ENCODE measurements at regions not wholly inside any gene's neighbourhood (a gene's known extent, or its start where the extent isn't known, plus 50 kb on each side); places are given as distances from the start of the nearest gene placed in this dataset.
"Not testable (repeated sequence)": the region's sequence is repeated elsewhere in the genome, so short reads cannot be mapped to it uniquely, and the experiment has no call there.

DNA sequence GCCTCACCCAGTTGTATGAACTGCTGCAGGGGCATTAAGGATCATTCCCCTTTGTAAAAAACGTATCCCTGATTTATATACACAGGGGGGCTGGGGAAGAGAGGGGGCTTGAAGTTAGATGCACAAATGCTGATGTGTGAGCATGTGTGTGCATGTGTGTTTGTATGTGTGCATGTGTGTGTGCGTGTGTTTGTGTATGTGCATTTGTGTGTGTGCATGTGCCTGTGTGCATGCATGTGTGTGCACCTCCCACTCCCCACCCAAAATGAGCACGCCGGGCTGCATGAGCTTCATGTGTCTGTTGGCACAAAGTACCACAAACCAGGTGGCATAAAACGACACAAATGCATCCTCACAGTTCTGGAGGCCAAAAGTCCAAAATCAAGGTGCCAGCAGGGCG, 1315.2 kb downstream of the TBC1D22A start:
- ChIA-PET CTCF (no interaction called here), POLR2A (no interaction called here)
- DNase-seq, result no peak
- Mint-ChIP-seq H3K9me3 (no peaks in the 10 kb centered on the region), H3K36me3 (ENCODE audit: low read depth) (no peaks in the 10 kb centered on the region), H3K4me1 (peaks cover 10% of the 10 kb centered on the region), H3K27me3 (peaks cover 62% of the 10 kb centered on the region), H3K27ac (no peak overlapping the region), H3K4me3 (no peak overlapping the region)

DNA sequence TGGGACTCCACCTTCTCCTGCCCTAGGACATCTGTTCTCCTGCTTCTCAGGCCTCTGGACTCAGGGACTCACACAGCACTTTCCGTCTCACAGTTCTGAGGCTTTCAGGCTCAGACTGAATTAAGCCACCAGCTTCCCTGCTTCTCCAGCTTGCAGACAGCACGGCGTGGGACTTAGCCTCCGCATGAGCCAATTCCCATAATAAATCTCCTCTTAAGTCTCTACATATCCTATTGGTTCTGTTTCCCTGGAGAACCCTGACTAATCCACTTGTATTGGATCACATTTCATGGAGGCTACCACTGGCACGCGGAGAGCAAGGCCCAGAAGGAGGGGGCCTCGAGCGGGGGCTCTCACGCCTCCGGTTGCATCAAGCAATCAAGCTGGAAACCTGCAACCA, 1313.6 kb downstream of the TBC1D22A start:
- ChIA-PET POLR2A (no interaction called here), CTCF (no interaction called here)
- Mint-ChIP-seq H3K4me1 (peaks cover 10% of the 10 kb centered on the region), H3K4me3 (no peak overlapping the region), H3K9me3 (no peaks in the 10 kb centered on the region), H3K27ac (no peak overlapping the region), H3K36me3 (ENCODE audit: low read depth) (no peaks in the 10 kb centered on the region), H3K27me3 (peaks cover 60% of the 10 kb centered on the region)
- DNase-seq, result no peak

DNA sequence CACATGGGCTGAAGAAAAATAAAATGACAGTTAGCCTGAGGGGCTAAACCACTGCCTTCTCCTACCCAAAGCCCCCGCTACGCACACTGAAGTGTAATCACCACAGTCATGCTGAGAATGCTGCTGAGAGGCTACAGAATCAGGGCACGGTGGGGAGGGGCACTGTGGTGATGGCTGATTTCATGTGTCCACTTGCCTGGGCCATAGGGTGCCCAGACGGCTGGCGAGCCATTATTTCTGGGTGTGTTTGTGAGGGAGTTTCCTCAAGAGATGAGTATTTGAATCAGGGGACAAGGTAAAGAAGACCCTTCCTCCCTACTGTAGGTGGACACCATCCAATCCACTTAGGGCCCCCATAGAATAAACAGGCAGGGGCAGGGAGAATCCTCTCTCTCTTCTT, 1313.2 kb downstream of the TBC1D22A start:
- POLR2A ChIA-PET, result no interaction called here
- Mint-ChIP-seq H3K27ac (no peak overlapping the region), H3K4me3 (no peak overlapping the region), H3K9me3 (no peaks in the 10 kb centered on the region), H3K4me1 (peaks cover 10% of the 10 kb centered on the region), H3K36me3 (ENCODE audit: low read depth) (no peaks in the 10 kb centered on the region), H3K27me3 (peaks cover 59% of the 10 kb centered on the region)
- DNase-seq, result no peak
- CTCF ChIA-PET, result no interaction called here

DNA sequence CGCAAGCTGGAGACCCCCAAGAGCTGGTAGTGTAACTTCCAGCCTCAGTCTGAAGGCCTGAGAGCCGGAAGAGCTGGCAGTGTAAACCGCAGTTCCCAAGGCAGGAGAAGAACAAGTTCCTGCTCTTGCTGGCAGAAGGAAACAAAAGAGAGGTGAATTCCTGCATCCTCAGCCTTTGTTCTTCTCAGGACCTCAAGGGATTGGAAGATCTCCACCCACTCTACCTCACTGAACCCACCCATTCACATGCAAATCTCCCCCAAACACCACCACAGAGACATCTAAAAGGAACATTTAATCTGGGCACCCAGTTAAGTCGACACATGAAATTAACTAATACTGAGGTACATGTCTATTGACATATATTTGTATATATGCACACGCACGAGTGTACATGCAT, 1310.3 kb downstream of the TBC1D22A start:
- H3K4me1 Mint-ChIP-seq, result no peaks in the 10 kb centered on the region
- no peaks in the 10 kb centered on the region for H3K9me3 Mint-ChIP-seq
- no peak overlapping the region for H3K4me3 Mint-ChIP-seq
- CTCF ChIA-PET, result no interaction called here
- peaks cover 37% of the 10 kb centered on the region for H3K27me3 Mint-ChIP-seq
- H3K27ac Mint-ChIP-seq, result no peak overlapping the region
- H3K36me3 Mint-ChIP-seq (ENCODE audit: low read depth), result no peaks in the 10 kb centered on the region
- POLR2A ChIA-PET, result no interaction called here
- DNase-seq, result no peak

DNA sequence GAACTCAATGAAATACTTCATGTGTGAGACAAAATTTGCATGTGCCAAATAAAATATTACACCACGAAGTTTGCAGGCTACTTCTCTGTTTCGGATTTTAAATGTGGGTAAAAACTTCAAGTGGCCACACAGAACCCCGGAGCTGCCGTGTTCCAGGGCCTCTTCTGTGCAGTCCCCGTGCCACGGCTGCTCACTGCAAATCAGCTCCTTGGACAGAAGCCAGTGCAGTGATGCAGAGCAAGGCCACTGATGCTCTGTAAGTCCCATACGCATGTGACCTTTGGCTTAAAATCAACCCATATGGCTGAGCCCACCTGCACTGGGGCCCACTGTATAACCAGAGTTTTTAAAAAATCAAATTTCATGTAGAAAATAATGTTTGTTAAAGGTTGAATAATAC, 1309.4 kb downstream of the TBC1D22A start:
- Mint-ChIP-seq H3K4me3 (no peak overlapping the region), H3K9me3 (no peaks in the 10 kb centered on the region), H3K36me3 (ENCODE audit: low read depth) (no peaks in the 10 kb centered on the region), H3K27me3 (peaks cover 28% of the 10 kb centered on the region), H3K27ac (no peak overlapping the region), H3K4me1 (no peaks in the 10 kb centered on the region)
- no peak for DNase-seq
- ChIA-PET CTCF (no interaction called here), POLR2A (no interaction called here)

DNA sequence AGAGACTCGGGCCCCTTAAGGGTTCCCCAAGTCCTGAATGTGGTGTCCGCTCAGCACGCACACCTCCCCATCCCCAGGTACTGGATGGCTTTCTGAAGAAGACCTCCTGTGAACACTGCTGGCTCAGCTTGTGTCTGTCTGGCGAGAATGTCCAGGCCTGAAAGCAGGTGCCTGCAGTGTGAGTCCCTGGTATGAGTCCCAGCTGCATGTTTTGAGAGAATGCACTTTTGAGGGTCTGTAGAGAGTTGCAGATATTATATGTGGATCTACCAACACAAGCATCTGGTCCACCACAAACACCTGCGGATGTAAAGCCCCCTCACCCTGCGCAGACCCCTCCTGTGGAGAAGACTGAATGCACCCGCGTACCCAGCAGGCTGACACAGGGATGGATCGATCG, 1308.9 kb downstream of the TBC1D22A start:
- ChIA-PET CTCF (no interaction called here), POLR2A (no interaction called here)
- Mint-ChIP-seq H3K27me3 (peaks cover 23% of the 10 kb centered on the region), H3K36me3 (ENCODE audit: low read depth) (no peaks in the 10 kb centered on the region), H3K27ac (no peak overlapping the region), H3K4me3 (no peak overlapping the region), H3K9me3 (no peaks in the 10 kb centered on the region), H3K4me1 (no peaks in the 10 kb centered on the region)
- no peak for DNase-seq

DNA sequence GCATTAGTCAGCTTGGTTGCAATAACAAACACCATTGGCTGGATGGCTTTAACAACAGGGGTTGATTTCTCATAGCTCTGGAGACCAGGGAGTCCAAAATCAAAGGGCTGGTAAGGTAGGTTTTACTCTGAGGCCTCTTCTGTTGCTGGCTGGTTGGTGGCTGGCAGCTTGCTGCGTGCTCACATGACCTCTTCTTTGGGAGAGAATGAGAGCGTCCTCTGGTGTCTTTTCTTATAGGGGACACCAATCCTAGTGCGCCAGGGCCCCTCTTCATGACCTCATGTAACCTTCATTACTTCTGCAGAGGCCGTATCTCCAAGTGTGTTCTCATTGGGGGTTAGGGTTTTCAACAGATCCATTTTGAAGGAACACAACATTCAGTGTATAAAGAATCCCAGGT, 1308.3 kb downstream of the TBC1D22A start:
- no peak for DNase-seq
- POLR2A ChIA-PET, result no interaction called here
- Mint-ChIP-seq H3K4me1 (no peaks in the 10 kb centered on the region), H3K27me3 (peaks cover 19% of the 10 kb centered on the region), H3K36me3 (ENCODE audit: low read depth) (no peaks in the 10 kb centered on the region), H3K4me3 (no peak overlapping the region), H3K9me3 (no peaks in the 10 kb centered on the region), H3K27ac (no peak overlapping the region)
- CTCF ChIA-PET, result no interaction called here

DNA sequence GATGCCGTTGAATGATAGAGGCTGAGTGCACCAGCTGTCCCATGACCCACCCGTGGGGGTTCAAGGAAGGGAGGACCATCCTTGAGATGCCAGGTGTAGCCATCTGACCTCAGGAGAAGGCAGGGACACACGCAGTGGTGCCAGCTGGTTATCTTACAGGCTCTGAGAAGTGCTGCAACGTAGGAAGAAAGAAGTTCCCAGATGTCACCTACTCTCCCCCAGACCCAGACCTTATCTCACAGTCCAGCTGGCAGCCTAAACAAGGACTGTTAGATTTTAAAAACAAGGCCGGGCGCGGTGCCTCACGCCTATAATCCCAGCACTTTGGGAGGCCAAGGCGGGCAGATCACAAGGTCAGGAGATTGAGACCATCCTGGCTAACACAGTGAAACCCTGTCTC, 1307.6 kb downstream of the TBC1D22A start:
- Mint-ChIP-seq H3K4me1 (no peaks in the 10 kb centered on the region), H3K27me3 (peaks cover 17% of the 10 kb centered on the region), H3K27ac (no peak overlapping the region), H3K36me3 (ENCODE audit: low read depth) (no peaks in the 10 kb centered on the region), H3K4me3 (no peak overlapping the region), H3K9me3 (no peaks in the 10 kb centered on the region)
- POLR2A ChIA-PET, result no interaction called here
- CTCF ChIA-PET, result no interaction called here
- DNase-seq, result no peak

DNA sequence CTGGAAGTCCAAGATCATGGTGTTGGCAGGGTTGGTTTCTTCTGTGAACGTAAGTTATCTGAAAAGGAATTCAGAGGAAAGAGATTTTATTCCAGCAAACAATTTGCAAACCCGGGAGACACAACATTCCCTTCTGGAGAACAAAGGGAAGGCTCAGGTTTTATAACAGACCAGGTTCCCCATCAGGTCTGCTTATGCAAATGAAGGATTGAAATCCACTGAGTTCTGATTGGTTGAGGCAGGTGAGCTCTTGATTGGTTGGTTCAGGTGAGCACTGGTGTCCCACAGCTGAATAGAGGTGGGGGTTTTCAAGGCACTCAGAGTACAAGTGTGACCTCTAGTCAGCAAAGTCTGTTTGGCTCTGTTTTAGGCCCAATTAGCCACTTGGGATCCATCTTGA, 1306.8 kb downstream of the TBC1D22A start:
- Mint-ChIP-seq H3K4me3 (no peak overlapping the region), H3K9me3 (no peaks in the 10 kb centered on the region), H3K4me1 (no peaks in the 10 kb centered on the region), H3K27me3 (peaks cover 10% of the 10 kb centered on the region), H3K27ac (no peak overlapping the region), H3K36me3 (ENCODE audit: low read depth) (no peaks in the 10 kb centered on the region)
- DNase-seq, result no peak
- CTCF ChIA-PET, result no interaction called here
- POLR2A ChIA-PET, result no interaction called here

DNA sequence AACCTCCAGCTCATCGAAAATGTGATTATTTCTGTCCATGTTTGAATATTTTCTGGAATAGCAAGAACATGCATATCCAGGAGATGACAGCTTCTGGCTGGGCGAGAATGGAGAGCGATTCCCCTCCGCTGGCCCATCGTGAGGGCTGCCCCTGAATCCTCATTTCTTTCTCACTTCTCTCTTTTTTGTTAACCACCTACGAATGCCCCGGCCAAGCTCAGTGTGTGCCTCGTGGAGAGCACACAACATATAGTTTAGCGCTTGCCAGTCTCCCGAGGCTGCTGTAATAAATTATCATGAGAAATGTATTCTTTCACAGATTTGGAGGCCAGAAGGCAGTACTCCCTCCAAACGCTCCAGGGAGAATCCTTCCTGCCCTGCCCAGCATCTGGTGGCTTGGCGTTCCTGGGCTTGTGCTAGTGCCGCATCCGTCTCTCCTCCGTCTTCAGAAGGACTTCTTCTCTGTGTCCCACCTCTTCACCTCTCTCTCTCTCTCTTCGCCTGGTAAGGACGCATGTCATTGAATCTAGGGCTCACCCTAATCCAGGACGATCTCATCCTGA, 1306.0 kb downstream of the TBC1D22A start:
- POLR2A ChIA-PET, result no interaction called here
- CTCF ChIA-PET, result no interaction called here
- DNase-seq, result no peak
- peaks cover 4% of the 10 kb centered on the region for H3K27me3 Mint-ChIP-seq
- no peaks in the 10 kb centered on the region for H3K9me3 Mint-ChIP-seq
- no peak overlapping the region for H3K4me3 Mint-ChIP-seq
- H3K27ac Mint-ChIP-seq, result no peak overlapping the region
- no peaks in the 10 kb centered on the region for H3K36me3 Mint-ChIP-seq (ENCODE audit: low read depth)
- H3K4me1 Mint-ChIP-seq, result no peaks in the 10 kb centered on the region

DNA sequence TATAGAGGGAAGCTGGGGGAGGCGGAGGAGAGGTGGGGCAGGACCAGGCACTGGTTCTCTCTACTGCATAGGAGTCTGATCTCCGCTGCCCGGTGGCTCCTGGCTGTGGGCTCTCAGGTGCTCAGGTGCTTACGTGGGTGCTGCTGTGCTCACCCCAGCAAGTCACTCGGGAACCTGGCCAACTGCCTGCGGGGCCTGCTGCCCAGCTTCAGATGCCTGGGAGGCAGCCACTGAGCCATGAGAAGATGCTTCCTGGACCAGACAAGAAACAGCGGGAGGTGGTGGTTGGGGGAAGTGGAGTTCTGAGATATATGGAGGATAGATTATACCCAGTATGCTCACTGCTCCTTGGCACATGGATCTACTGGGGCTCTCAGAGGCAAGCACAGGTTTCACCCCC, 1303.4 kb downstream of the TBC1D22A start:
- H3K4me1 Mint-ChIP-seq, result no peaks in the 10 kb centered on the region
- H3K27me3 Mint-ChIP-seq, result no peaks in the 10 kb centered on the region
- no peaks in the 10 kb centered on the region for H3K36me3 Mint-ChIP-seq (ENCODE audit: low read depth)
- no peak overlapping the region for H3K4me3 Mint-ChIP-seq
- no peak overlapping the region for H3K27ac Mint-ChIP-seq
- no peak for DNase-seq
- ChIA-PET POLR2A (no interaction called here), CTCF (no interaction called here)
- H3K9me3 Mint-ChIP-seq, result no peaks in the 10 kb centered on the region

DNA sequence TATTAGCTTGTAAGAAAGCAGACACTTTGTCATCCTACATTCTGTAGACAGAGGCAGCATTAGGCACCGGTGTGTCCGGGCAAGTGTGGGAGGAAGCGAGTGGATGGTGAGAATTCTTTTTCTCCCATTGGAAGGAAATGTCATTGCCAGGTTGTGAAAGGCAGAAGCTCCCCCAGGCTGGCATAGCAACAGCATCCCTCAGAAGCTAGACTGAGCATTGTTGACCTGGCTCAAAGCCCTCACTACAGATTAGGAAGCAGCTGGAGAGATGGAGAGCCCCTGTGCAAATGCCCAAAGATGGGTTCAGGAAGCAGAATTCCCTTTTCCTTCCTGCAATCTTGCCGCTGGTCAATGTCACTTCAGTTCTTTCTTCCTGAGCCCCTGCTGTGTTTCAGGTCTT, 1299.3 kb downstream of the TBC1D22A start:
- peaks cover 6% of the 10 kb centered on the region for H3K27me3 Mint-ChIP-seq
- H3K27ac Mint-ChIP-seq, result no peak overlapping the region
- H3K9me3 Mint-ChIP-seq, result no peaks in the 10 kb centered on the region
- no peak for DNase-seq
- POLR2A ChIA-PET, result no interaction called here
- H3K4me1 Mint-ChIP-seq, result no peaks in the 10 kb centered on the region
- H3K4me3 Mint-ChIP-seq, result no peak overlapping the region
- CTCF ChIA-PET, result no interaction called here
- H3K36me3 Mint-ChIP-seq (ENCODE audit: low read depth), result no peaks in the 10 kb centered on the region

DNA sequence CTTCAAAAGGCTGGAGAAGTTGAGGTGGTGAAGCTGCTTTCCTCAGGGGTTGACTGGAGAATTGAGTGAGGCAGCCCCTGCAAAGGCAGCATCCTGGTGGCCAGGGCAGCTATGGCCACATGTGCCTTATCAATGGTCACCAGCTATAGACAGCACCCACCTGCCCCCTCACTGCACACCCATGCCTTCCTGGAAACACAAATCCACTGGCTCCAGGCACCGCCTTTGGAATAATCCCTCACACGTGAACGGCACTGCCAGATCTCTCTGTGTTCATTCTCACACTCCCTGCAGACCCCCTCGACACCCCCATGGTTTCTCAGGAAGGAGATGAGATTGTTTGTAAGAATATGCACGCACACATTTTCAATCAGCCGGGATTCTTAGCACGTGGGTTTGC, 1297.8 kb downstream of the TBC1D22A start:
- CTCF ChIA-PET, result interaction anchor here (0.5 kb wide), 1 partner anchor 1099 kb away, joined by 3 read pairs; no protein-coding TSS in a partner anchor

DNA sequence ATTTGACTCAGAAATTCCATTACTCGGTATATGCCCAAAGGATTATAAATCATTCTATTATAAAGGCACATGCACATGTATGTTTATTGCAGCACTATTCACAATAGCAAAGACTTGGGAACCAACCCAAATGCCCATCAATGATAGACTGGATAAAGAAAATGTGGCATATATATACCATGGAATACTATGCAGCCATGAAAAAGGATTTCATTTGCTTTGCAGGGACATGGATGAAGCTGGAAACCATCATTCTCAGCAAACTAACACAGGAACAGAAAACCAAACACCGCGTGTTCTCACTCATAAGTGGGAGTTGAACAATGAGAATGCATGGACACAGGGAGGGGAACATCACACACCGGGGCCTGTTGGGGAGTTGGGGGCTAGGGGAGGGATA, 1297.1 kb downstream of the TBC1D22A start:
- DNase-seq; CTCF ChIA-PET; H3K27ac Mint-ChIP-seq; H3K9me3 Mint-ChIP-seq; H3K27me3 Mint-ChIP-seq; H3K4me3 Mint-ChIP-seq; H3K36me3 Mint-ChIP-seq (ENCODE audit: low read depth); H3K4me1 Mint-ChIP-seq; POLR2A ChIA-PET: not testable (repeated sequence)

More for the DNA sequence above, 1297.8 kb downstream of the TBC1D22A start:
- H3K36me3 Mint-ChIP-seq (ENCODE audit: low read depth), result no peaks in the 10 kb centered on the region
- no peak overlapping the region for H3K4me3 Mint-ChIP-seq
- peaks cover 6% of the 10 kb centered on the region for H3K27me3 Mint-ChIP-seq
- POLR2A ChIA-PET, result no interaction called here
- H3K9me3 Mint-ChIP-seq, result no peaks in the 10 kb centered on the region
- no peaks in the 10 kb centered on the region for H3K4me1 Mint-ChIP-seq
- no peak for DNase-seq
- no peak overlapping the region for H3K27ac Mint-ChIP-seq

All from activated CD4-positive, alpha-beta T cell treated with anti-CD3 and anti-CD28 coated beads, Interleukin-2, amount 10 ng/mL, durations not matched to agents 7 days and 5 days (primary cell).